ENCODE measurements at regions not wholly inside any gene's neighbourhood (a gene's known extent, or its start where the extent isn't known, plus 50 kb on each side); places are given as distances from the start of the nearest gene placed in this dataset.

- no peaks in the 10 kb centered on the region for H3K9me3 ChIP-seq
- H3K36me3 ChIP-seq: no peaks in the 10 kb centered on the region
- no peak for DNase-seq
Measured at GRCh38 chr4:135144498-135144897, 942.9 kb upstream of the PABPC4L start.

GRCh38 chr4:135124196-135124595 lies 922.6 kb upstream of the PABPC4L start:
- H3K9ac ChIP-seq (ENCODE audit: low read depth in 2 of 2, low read length in 2 of 2): no peak overlapping the region
- H3K9me3 ChIP-seq: no peaks in the 10 kb centered on the region
- H3K4me1 ChIP-seq: no peaks in the 10 kb centered on the region
- intact Hi-C loops (cut with DNase I): no loop called here
- no peak for DNase-seq
- H3K4me3 ChIP-seq: no peak overlapping the region
- no peak overlapping the region for H3K27ac ChIP-seq
- no peaks in the 10 kb centered on the region for H3K36me3 ChIP-seq
- H3K27me3 ChIP-seq: no peaks in the 10 kb centered on the region
- no peak for TF ChIP-seq CTCF (IDR thresholded peaks at IDR 0.05)

More at GRCh38 chr4:135144498-135144897, 942.9 kb upstream of the PABPC4L start:
- Histone ChIP-seq H3K4me1 (no peaks in the 10 kb centered on the region), H3K27me3 (no peaks in the 10 kb centered on the region), H3K27ac (no peak overlapping the region), H3K4me3 (no peak overlapping the region), H3K9ac (ENCODE audit: low read depth in 2 of 2, low read length in 2 of 2) (no peak overlapping the region)
- intact Hi-C loops (cut with DNase I): no loop called here
- TF ChIP-seq CTCF (IDR thresholded peaks at IDR 0.05): no peak

DNA sequence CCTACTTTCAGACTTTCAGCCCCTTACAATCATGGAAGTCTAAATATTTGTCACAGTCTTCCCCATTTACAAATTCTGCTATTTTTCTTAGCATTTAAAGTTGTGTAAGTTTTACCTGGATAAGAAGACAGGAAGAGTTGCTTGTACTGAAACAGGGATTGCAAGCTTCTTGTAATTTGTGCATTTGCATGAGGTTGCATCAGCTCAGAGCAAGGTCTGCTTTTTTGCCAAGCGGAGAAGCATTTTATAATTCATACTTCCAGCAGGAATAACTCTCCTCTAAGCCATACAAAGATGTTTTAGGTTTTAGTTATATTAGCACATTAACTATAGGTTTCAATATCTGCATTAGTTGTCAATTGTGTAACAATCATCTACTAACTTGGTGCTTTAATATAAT lies 922.0 kb upstream of the PABPC4L start:
- H3K36me3 ChIP-seq: no peaks in the 10 kb centered on the region
- H3K27ac ChIP-seq: no peak overlapping the region
- no peak overlapping the region for H3K9ac ChIP-seq (ENCODE audit: low read depth in 2 of 2, low read length in 2 of 2)
- no peak for DNase-seq
- no peaks in the 10 kb centered on the region for H3K27me3 ChIP-seq
- no peak for TF ChIP-seq CTCF (IDR thresholded peaks at IDR 0.05)
- H3K4me3 ChIP-seq: no peak overlapping the region
- intact Hi-C loops (cut with DNase I): no loop called here
- H3K4me1 ChIP-seq: no peaks in the 10 kb centered on the region
- H3K9me3 ChIP-seq: no peaks in the 10 kb centered on the region

DNA sequence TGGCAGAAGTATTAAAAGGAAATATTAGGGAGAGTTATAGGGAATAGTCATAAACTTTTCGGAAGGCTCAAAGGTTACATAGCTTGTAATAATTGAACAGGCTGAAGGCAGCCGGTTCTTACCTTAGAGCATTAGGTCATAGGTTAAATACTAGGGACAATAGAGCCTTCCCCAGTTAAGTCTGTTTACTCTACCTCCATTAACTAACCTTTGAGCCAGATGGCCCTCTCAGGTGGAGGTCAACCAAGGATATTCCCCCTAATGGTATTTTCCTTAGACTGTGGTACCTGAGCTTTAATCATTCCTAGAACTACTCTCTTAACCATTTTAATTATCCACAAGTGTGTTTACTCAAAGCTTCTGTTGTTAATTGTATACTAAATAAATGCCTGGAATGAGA lies 920.9 kb upstream of the PABPC4L start:
- intact Hi-C loops (cut with DNase I): no loop called here
- H3K27ac ChIP-seq: no peak overlapping the region
- no peaks in the 10 kb centered on the region for H3K4me1 ChIP-seq
- H3K27me3 ChIP-seq: no peaks in the 10 kb centered on the region
- H3K9me3 ChIP-seq: no peaks in the 10 kb centered on the region
- DNase-seq: no peak
- H3K4me3 ChIP-seq: no peak overlapping the region
- H3K9ac ChIP-seq (ENCODE audit: low read depth in 2 of 2, low read length in 2 of 2): no peak overlapping the region
- no peaks in the 10 kb centered on the region for H3K36me3 ChIP-seq
- TF ChIP-seq CTCF (IDR thresholded peaks at IDR 0.05): no peak

DNA sequence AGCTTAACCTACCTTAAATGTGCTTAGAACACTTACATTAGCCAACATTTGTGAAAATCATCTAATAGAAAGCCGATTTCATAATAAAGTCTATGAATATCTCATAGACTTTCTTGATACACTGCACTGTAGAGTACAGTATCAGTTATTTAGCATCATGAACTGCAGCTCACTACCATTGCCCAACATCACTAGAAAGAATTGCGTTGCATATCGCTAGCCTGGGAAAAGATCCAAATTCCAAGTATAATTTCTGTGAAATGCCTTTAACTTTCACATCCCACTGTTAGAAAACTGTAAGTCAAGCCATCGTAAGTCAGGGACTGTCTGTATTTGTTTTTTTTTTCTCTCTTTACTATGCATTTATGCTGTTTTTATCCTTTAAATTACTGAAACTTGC lies 918.6 kb upstream of the PABPC4L start:
- Histone ChIP-seq H3K27ac (no peak overlapping the region), H3K4me3 (no peak overlapping the region), H3K9ac (ENCODE audit: low read depth in 2 of 2, low read length in 2 of 2) (no peak overlapping the region), H3K4me1 (no peaks in the 10 kb centered on the region), H3K9me3 (no peaks in the 10 kb centered on the region), H3K36me3 (no peaks in the 10 kb centered on the region), H3K27me3 (no peaks in the 10 kb centered on the region)
- no peak for TF ChIP-seq CTCF (IDR thresholded peaks at IDR 0.05)
- intact Hi-C loops (cut with DNase I): no loop called here
- no peak for DNase-seq

DNA sequence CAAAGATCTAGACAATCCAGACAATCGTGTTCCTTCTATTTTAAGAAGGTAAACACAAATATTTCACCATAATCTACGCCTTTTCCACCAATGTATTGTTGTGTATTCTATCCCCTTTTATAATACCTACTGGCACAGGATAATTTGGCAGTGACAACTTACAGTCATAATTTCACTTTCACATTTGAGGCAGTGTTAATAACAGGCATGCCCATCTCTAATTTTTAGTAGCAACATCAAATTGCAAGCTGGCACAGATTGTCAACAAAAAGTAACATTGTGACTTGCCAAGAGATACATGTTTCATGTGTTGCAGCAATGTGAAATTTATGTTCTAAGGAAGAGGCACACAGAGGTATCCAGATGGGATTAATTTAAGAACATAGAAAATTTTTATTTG lies 912.5 kb upstream of the PABPC4L start:
- Histone ChIP-seq H3K27me3 (no peaks in the 10 kb centered on the region), H3K36me3 (no peaks in the 10 kb centered on the region), H3K9ac (ENCODE audit: low read depth in 2 of 2, low read length in 2 of 2) (no peak overlapping the region), H3K9me3 (no peaks in the 10 kb centered on the region), H3K27ac (no peak overlapping the region), H3K4me1 (no peaks in the 10 kb centered on the region), H3K4me3 (no peak overlapping the region)
- no peak for TF ChIP-seq CTCF (IDR thresholded peaks at IDR 0.05)
- DNase-seq: no peak
- intact Hi-C loops (cut with DNase I): no loop called here
